Esophagus squamous epithelium (tissue), 4 donors: ENCODE measurements at regions not wholly inside any gene's neighbourhood (a gene's known extent, or its start where the extent isn't known, plus 50 kb on each side); places are given as distances from the start of the nearest gene placed in this dataset.

Experiments
- CTCF ChIP-seq, 6 experiments: fragments of 450-650 bp in 4 of 6; fragments of 200-600 bp in 2 of 6; sonication (generic) in 2 of 6; IDR thresholded peaks; one replicate each; pipeline ENCODE4 v1.5.1; 2016 to 2019; ENCODE audit warnings: antibody characterized with exemption in 6 of 6, mild to moderate bottlenecking in 4 of 6, moderate library complexity in 4 of 6
- POLR2A ChIP-seq, 4 donors: fragments of 450-650 bp; IDR thresholded peaks; one replicate each; pipeline ENCODE4 v1.6.1; 2017; ENCODE audit warnings: antibody characterized with exemption in 4 of 4, mild to moderate bottlenecking in 4 of 4, moderate library complexity in 3 of 4

DNA sequence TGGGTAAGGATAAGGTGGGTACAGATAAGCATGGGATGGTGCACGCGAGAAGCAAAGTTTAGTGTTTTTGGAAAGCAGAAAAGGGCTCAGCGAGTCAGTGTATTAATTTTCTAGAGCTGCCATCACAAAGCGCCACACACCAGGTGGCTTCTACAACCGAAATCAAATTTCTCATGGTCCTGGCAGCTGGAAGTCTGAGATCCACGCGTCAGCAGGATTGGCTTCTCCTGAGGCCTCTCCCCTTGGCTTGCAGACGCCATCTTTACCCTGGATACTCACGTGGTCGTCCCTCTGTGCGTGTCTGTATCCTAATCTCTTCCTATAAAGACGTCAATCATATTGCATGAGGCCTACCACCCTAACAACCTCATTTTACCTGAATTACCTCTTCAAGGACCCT lies 51.5 kb upstream of the USP29 start:
- TF ChIP-seq CTCF (IDR thresholded peaks at IDR 0.05), result no peak
- no peak for TF ChIP-seq POLR2A (IDR thresholded peaks at IDR 0.05)
